ENCODE measurements at regions not wholly inside any gene's neighbourhood (a gene's known extent, or its start where the extent isn't known, plus 50 kb on each side); places are given as distances from the start of the nearest gene placed in this dataset.

DNA sequence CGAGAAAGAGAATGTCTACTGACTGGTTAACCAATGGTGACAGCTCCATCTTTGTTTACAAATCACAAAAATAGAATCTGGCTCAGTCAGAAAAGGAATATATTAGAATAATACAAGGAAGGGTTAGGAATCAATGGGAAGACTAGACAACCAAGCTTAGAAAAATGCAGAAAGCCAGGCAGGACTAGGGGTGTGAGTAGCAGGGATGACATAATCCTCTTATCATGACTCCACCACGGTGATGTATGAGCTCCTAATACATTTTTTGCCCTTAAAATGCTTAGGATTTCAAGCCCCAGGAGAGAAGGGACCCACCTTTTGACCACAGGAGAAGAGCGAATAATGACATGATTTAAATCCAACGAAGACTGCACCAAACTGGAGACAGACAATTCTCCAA is 252.3 kb downstream of the CHD9NB start:
- Mint-ChIP-seq H3K36me3 (ENCODE audit: low read depth) (no peaks in the 10 kb centered on the region), H3K4me3 (no peak overlapping the region), H3K27me3 (no peaks in the 10 kb centered on the region), H3K4me1 (ENCODE audit: low read depth) (no peaks in the 10 kb centered on the region), H3K27ac (no peak overlapping the region), H3K9me3 (peaks cover 27% of the 10 kb centered on the region)
- intact Hi-C loops (cut with micrococcal nuclease), result no loop called here

DNA sequence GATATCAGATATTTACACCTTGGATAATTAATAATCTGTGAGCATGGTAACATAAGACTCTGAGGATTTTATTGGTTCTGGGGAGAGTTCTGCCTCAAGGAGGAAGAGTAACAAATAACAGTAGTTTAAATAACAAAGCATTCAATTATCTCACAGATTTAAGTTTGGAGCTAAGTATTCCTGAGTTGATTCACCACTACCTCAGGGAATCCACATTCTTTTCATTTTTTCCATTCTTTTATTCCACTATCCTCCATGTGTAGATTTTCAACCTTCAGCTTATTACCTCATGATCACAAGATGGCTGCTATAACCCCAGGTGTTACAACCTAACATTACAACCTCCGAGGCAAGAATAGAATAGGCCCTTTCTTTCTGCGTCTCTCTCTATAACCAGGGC is 252.2 kb upstream of the TOX3 start:
- Mint-ChIP-seq H3K4me3 (no peak overlapping the region), H3K9me3 (peaks cover 26% of the 10 kb centered on the region), H3K27me3 (no peaks in the 10 kb centered on the region), H3K36me3 (ENCODE audit: low read depth) (no peaks in the 10 kb centered on the region), H3K4me1 (ENCODE audit: low read depth) (no peaks in the 10 kb centered on the region), H3K27ac (no peak overlapping the region)
- intact Hi-C loops (cut with micrococcal nuclease), result no loop called here

DNA sequence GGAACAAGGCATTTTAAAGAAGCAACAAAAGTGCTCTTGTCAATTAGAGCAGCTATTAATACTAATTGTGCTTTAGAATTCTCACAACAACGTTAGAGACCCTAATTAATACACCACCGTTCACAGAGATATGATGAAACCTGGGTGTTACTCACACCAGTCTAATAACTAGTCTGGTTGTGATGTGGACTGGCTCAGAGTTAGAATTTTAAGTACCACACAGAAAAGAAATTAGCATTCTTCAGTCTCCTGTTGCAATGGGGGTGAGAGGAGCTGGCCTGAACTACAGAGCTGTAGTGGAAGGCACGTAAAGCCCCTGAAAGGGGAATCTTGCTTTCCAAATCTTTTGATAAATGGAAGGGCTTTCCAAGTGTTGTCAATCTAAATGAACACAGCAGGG is 240.8 kb upstream of the TOX3 start:
- H3K4me1 Mint-ChIP-seq (ENCODE audit: low read depth), result no peaks in the 10 kb centered on the region
- no peaks in the 10 kb centered on the region for H3K36me3 Mint-ChIP-seq (ENCODE audit: low read depth)
- H3K27me3 Mint-ChIP-seq, result peaks cover 2% of the 10 kb centered on the region
- no peak overlapping the region for H3K27ac Mint-ChIP-seq
- H3K9me3 Mint-ChIP-seq, result peaks cover 6% of the 10 kb centered on the region
- intact Hi-C loops (cut with micrococcal nuclease), result no loop called here
- H3K4me3 Mint-ChIP-seq, result no peak overlapping the region

DNA sequence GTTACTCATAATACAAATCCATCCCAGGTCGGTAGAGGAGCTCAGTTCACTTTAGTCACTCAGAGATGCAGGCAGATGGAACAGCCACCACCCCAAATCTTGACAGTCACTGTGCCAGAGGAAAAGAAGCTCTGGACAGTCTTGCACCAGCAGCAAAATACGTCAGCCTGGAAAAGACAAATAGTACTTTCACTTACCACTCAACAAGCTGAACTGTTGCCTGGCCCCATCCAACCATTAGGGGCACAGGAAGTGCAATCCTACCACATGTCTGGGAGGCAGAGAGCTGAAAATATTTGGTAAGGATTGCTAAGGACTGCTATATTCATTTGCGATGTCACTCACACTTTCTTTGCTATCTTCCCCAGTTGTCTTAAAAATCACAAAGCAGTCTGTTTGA is 239.1 kb upstream of the TOX3 start:
- no peaks in the 10 kb centered on the region for H3K36me3 Mint-ChIP-seq (ENCODE audit: low read depth)
- intact Hi-C loops (cut with micrococcal nuclease), result no loop called here
- H3K27me3 Mint-ChIP-seq, result peaks cover 2% of the 10 kb centered on the region
- no peaks in the 10 kb centered on the region for H3K4me1 Mint-ChIP-seq (ENCODE audit: low read depth)
- no peak overlapping the region for H3K4me3 Mint-ChIP-seq
- no peak overlapping the region for H3K27ac Mint-ChIP-seq
- peaks cover under 1% of the 10 kb centered on the region for H3K9me3 Mint-ChIP-seq

DNA sequence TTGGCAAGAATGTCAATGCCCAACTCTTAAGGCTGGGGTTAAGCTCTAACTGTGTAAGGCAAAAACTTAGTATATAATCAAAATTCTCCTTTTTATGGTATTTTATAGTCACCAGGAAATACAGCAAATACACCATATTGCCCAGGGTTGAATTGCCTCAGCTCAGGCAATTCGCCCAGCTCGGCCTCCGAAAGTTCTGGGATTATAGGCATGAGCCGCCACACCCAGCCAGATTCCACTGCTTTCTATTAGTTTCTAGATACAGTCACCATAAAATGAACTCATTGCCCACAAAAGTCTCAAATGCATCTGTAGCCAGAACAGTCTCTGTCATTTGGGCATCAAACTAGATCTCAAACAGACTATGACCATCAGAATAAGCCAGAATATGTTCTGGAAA is 238.7 kb upstream of the TOX3 start:
- Mint-ChIP-seq H3K27me3 (peaks cover 2% of the 10 kb centered on the region), H3K36me3 (ENCODE audit: low read depth) (no peaks in the 10 kb centered on the region), H3K4me1 (ENCODE audit: low read depth) (no peaks in the 10 kb centered on the region), H3K4me3 (no peak overlapping the region), H3K27ac (no peak overlapping the region), H3K9me3 (no peaks in the 10 kb centered on the region)
- intact Hi-C loops (cut with micrococcal nuclease), result no loop called here

DNA sequence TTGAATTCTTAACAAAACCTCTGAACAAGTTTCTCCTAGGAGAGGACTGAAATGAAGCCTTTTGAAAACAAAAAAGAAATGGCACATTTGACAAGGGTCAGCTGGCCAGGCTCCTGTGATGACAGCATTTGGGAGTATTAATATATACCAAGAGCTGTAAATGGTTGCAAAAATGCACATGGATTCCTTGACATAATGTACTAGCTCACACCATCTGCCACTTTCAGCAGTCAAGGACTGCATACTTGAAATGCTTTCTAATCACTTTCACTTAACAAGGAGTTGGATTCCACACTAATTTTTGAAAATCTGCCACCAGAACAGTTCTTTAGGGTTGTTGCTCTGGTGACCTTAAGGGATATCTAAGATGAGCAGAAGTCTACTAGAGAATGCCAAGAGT is 236.7 kb upstream of the TOX3 start:
- H3K36me3 Mint-ChIP-seq (ENCODE audit: low read depth), result no peaks in the 10 kb centered on the region
- no peaks in the 10 kb centered on the region for H3K4me1 Mint-ChIP-seq (ENCODE audit: low read depth)
- H3K27me3 Mint-ChIP-seq, result peaks cover 2% of the 10 kb centered on the region
- intact Hi-C loops (cut with micrococcal nuclease), result no loop called here
- H3K4me3 Mint-ChIP-seq, result no peak overlapping the region
- H3K9me3 Mint-ChIP-seq, result no peaks in the 10 kb centered on the region
- H3K27ac Mint-ChIP-seq, result no peak overlapping the region

DNA sequence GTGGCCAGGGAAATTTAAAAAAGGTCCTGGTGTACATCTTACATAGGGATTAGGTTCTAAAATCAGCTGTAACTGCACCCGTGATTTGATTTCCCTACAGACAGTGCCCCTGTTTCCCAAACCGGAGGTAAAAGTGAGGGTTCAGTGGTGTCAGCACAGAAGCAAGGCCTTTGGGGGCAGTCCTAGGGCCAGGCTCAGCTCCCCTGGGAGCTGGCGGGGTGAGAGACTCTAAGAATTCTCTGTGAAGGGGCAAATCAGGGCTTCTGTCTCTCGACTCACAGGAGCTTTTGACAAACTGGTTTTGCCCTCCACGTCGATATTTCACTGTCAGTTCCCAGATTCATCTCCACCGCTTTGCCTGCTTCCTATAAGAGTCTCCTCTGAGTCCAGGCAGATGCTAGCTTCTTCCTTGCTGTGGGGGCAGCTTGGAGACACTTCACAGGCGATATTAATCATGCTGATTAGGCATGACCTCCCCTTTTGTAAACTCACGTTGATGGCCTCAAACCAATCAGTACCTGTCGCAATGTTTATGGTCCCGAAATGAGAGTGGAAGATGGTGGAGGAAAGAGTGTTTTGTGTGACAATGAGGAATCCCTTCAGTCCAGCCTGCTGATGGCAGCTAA is 234.2 kb upstream of the TOX3 start:
- H3K27ac Mint-ChIP-seq, result no peak overlapping the region
- H3K9me3 Mint-ChIP-seq, result no peaks in the 10 kb centered on the region
- H3K27me3 Mint-ChIP-seq, result peaks cover 2% of the 10 kb centered on the region
- H3K4me1 Mint-ChIP-seq (ENCODE audit: low read depth), result no peaks in the 10 kb centered on the region
- H3K4me3 Mint-ChIP-seq, result no peak overlapping the region
- no peaks in the 10 kb centered on the region for H3K36me3 Mint-ChIP-seq (ENCODE audit: low read depth)
- intact Hi-C loops (cut with micrococcal nuclease), result no loop called here

DNA sequence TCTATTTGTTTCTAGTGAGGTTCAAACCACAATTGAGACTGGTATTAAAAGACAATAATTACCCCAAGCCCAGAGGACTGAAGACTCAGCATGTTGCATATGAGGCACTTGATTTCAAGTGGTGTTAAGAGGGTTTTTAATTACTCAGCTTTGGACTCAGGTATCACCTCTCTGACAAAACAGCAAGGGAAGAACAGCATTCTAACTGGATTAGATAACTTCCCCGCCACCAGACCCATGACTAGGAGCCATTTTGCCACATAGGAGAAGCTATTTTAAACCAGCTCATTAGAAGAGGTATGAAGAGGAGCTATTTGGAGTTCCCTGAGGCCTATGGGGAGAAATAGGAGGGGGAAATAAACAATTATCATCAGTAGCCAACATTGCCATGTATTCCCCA is 226.1 kb upstream of the TOX3 start:
- Mint-ChIP-seq H3K9me3 (no peaks in the 10 kb centered on the region), H3K36me3 (ENCODE audit: low read depth) (no peaks in the 10 kb centered on the region), H3K4me3 (no peak overlapping the region), H3K27me3 (no peaks in the 10 kb centered on the region), H3K27ac (no peak overlapping the region), H3K4me1 (ENCODE audit: low read depth) (no peaks in the 10 kb centered on the region)
- intact Hi-C loops (cut with micrococcal nuclease), result no loop called here

DNA sequence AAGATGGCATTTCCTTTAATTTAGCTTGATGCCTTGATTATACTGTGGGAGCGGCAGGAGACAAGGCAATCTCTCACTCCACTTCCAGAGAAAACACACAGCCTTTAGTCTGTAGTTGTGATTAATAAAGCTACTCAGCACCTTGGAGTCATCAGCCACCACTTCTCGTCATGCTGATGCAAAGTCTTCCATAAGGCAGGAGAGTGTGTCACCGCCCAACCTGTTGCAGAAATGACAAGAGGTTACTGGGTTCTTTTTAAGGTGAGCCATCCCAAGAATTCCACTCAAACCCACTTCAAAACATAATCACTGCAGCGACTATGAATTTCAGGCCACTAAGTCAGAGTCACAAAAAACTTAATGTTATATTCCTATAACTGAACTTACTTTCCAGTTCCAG is 223.9 kb upstream of the TOX3 start:
- intact Hi-C loops (cut with micrococcal nuclease), result no loop called here
- Mint-ChIP-seq H3K36me3 (ENCODE audit: low read depth) (no peaks in the 10 kb centered on the region), H3K9me3 (no peaks in the 10 kb centered on the region), H3K4me1 (ENCODE audit: low read depth) (no peaks in the 10 kb centered on the region), H3K4me3 (no peak overlapping the region), H3K27me3 (no peaks in the 10 kb centered on the region), H3K27ac (no peak overlapping the region)

DNA sequence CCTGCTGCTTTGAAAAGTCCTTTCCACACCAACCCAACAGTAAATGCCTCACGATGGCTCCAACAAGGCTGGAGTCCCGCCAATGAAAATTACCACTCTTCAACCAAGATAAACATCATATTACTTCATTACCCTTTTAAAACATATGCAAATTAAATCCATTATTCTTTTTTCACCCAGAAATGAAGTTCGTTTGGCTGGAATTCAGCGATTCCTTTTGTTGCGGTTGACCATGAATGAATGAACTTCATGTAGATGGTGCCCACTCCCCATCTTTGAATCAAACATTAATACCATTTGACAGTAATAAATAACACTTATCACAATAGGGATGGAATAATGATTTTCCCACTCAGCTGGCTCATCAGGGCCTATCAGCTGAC is 211.5 kb upstream of the TOX3 start:
- no peak overlapping the region for H3K27ac Mint-ChIP-seq
- H3K36me3 Mint-ChIP-seq (ENCODE audit: low read depth), result no peaks in the 10 kb centered on the region
- H3K27me3 Mint-ChIP-seq, result no peaks in the 10 kb centered on the region
- H3K4me3 Mint-ChIP-seq, result no peak overlapping the region
- H3K4me1 Mint-ChIP-seq (ENCODE audit: low read depth), result peaks cover 5% of the 10 kb centered on the region
- no peaks in the 10 kb centered on the region for H3K9me3 Mint-ChIP-seq
- intact Hi-C loops (cut with micrococcal nuclease), result no loop called here

DNA sequence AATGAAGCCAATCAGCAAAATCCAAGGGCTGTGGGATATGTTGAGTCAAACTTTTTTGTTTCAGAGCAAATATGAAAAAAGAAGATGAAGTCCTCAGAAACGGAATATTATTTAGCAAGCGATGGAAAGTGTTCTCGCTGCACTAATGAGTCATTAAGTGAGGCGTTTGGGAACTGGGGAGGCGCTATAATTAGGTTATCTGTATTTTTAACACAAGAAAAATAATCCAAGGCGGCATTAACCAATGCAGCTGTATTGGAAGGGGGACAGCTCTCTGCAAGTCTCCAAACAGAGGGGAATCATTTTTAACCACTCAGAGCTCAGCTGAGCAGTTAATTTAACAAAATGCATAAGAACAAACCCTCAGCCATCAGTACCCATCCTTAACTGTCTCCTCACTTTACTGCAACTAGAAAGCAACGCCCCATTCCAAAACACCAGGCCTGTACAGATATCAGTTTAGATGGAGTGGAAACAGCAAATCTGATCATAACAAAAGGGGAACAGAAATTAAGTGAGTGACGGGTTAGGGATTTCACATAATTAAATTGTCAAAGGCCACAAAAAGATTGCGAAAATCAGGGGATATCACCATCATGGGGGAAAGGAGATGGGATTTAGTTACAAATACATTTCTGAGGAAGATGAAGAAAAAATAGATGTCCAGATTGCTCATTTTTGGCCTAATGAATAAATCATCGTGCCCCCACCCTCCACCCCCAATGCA is 211.0 kb upstream of the TOX3 start:
- no peaks in the 10 kb centered on the region for H3K27me3 Mint-ChIP-seq
- no peaks in the 10 kb centered on the region for H3K9me3 Mint-ChIP-seq
- H3K4me3 Mint-ChIP-seq, result no peak overlapping the region
- peaks cover 5% of the 10 kb centered on the region for H3K4me1 Mint-ChIP-seq (ENCODE audit: low read depth)
- H3K27ac Mint-ChIP-seq, result no peak overlapping the region
- H3K36me3 Mint-ChIP-seq (ENCODE audit: low read depth), result no peaks in the 10 kb centered on the region
- intact Hi-C loops (cut with micrococcal nuclease), result no loop called here

DNA sequence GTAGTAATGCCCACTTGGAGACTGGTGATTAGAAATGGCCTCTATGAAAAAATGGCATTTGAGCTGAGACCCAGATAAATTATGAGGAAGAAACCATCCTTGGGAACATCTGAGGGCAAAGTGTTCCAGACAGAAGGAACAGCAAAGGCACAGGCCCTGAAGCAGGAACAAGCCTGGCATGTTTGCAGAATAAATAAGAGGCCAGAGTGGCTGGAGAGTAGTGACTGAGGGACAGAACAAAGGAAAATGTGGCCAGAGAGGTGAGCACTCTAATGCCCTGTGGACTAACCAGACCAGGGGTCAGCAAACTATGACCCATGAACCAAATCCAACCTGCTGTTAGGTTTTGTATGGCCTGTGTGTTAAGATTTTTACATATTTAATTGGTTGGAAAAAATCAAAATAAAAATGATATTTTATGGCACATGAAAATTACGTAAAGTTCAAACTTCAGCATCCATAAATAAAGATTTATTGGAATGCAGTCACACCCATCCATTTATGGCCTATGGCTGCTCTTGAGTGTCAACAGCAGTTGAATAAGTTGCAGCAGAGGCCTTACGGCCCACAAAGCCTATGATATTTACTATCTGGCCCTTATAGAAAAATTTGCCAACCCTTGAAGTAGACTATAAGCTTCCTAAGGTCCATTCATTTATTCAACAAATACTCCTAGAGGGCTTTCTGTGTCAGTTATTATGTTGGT is 210.0 kb upstream of the TOX3 start:
- Mint-ChIP-seq H3K4me1 (ENCODE audit: low read depth) (peaks cover 5% of the 10 kb centered on the region), H3K36me3 (ENCODE audit: low read depth) (no peaks in the 10 kb centered on the region), H3K4me3 (no peak overlapping the region), H3K9me3 (no peaks in the 10 kb centered on the region), H3K27me3 (no peaks in the 10 kb centered on the region), H3K27ac (no peak overlapping the region)
- intact Hi-C loops (cut with micrococcal nuclease), result no loop called here

DNA sequence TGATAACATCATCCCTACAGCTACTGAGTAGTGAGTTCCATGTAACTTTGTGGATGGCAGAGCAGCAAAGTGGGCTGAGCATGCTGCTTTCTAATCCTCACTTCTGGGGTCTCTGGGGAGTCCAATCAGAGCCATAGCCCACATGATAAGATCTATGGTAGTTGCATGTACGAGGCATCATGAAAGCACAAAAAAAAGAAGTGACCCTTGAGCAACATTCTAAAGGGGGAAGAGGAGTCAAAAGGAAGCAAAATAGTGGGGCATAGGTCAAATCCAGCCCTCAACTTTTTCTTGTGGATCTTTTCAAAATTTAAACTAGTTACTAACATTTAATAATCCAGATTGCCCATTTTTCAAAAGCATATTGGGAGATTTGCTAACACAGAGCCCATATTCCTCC is 208.5 kb upstream of the TOX3 start:
- intact Hi-C loops (cut with micrococcal nuclease), result no loop called here
- no peak overlapping the region for H3K4me3 Mint-ChIP-seq
- no peaks in the 10 kb centered on the region for H3K9me3 Mint-ChIP-seq
- peaks cover 5% of the 10 kb centered on the region for H3K4me1 Mint-ChIP-seq (ENCODE audit: low read depth)
- no peaks in the 10 kb centered on the region for H3K27me3 Mint-ChIP-seq
- H3K27ac Mint-ChIP-seq, result no peak overlapping the region
- no peaks in the 10 kb centered on the region for H3K36me3 Mint-ChIP-seq (ENCODE audit: low read depth)

DNA sequence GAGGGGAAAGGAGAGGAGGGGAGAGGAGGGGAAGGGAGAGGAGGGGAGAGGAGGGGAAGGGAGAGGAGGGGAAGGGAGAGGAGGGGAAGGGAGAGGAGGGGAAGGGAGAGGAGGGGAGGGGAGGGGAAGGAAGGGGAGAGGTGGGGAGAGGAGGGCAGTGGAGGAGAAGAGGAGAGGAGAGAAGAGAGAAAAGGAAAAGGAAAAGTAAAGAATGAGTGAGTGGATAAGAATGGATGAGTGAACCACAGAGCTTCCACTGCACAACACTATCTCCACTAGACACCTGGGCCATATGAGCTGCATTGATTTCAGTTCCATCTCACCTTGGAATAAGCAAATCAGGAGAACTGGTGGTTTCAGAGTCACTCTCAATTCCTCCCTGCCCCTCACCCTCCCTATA is 204.1 kb upstream of the TOX3 start:
- no peak overlapping the region for H3K4me3 Mint-ChIP-seq
- peaks cover 2% of the 10 kb centered on the region for H3K27me3 Mint-ChIP-seq
- no peaks in the 10 kb centered on the region for H3K4me1 Mint-ChIP-seq (ENCODE audit: low read depth)
- no peak overlapping the region for H3K27ac Mint-ChIP-seq
- no peaks in the 10 kb centered on the region for H3K36me3 Mint-ChIP-seq (ENCODE audit: low read depth)
- H3K9me3 Mint-ChIP-seq, result no peaks in the 10 kb centered on the region
- intact Hi-C loops (cut with micrococcal nuclease), result no loop called here

Data from dendritic cell treated with granulocyte-macrophage colony-stimulating factor and Interleukin-4, amounts not matched to agents 40 ng/mL and 50 ng/mL, for 4 days (primary cell).